Ramos (cell line): ENCODE measurements at regions not wholly inside any gene's neighbourhood (a gene's known extent, or its start where the extent isn't known, plus 50 kb on each side); places are given as distances from the start of the nearest gene placed in this dataset.

Experiments used
- in situ Hi-C: fragments of 300-500 bp; cut with MboI; formaldehyde crosslinking; loops from one replicate; pipeline ENCODE4 v1.14.3; 2022; ENCODE audit warnings: low sequenced_read_pairs; ENCODE audit not compliant: unreplicated experiment

DNA sequence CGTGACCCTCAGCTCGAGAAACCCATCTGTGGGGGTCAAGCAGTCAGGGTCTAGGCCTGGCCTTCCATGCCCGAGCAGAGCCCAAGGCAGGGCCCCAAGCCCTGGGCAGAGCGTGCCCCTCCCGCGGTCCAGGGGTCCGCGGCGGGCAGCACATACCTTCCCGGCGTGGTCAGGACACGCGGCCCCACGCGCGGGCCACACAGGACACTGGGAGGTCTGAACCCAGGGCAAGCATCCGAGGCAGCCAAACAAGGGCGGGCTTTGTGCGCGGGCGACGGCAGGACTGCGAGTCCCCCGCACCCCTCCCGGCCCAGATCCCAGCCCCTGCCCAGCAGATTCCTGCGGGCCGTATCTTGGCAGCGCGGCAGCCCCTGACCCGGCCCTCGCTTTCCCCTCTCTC lies 61.6 kb upstream of the ACAN start:
- in situ Hi-C loops, result no loop called here

DNA sequence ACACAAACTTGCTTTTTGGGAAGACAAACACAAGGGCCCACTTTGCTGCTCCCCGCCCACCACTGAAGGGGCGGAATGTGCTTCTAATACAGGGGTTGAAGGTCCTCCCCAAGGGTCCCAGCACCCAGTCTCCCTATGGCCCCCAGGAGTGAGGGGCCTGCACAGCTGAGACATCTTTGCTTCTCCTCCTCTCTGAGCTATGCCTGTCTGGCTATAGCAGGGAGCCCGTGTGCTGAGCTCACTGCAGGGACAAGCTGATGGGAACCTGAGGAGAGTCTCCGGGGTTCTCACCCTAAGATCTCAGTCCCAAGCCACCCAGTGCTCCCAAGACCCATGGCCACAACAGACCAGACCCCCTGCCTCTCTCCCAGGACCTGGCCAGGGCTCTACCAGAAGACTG lies 61.1 kb upstream of the ACAN start:
- in situ Hi-C loops, result no loop called here

DNA sequence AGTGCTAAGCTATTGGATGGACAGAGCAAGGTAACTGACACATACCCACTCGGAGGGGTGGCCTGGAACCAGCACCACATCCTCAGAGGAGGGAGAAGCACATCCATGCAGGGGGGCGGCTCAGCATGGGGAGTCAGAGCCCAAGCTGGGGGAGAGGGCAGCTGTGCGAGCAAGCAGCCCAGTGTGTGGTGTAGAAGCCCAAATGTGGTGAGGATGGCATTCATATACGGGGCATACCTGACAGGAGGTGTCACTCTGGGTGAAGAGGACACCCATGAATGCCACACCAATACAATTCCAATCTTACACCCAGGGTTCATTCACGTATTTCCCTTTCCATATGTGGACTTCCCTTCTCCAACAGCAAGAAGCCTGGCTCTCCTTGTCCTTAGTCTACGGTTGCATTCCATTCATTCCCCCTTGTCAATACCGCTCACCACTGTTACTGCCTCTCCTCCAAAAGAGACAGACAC lies 58.7 kb upstream of the ACAN start:
- in situ Hi-C loops, result no loop called here

DNA sequence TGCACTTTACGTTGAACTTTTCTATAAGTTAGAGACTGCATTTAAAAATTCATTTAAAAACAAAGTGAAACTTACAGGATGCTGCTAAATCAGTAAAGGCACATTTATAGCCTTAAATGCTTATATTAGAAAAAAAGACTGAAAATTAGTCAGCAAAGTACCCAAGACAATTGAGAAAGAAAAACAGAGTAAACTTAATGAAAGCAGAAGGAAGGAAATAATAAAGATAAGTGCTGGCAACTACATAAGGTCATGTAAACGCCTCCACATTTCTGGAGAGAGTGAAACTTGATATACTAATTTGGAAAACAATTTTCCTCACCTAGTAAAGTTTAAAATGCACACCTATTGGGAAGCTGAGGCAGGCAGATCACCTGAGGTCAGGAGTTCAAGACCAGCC lies 58.2 kb upstream of the ACAN start:
- in situ Hi-C loops, result no loop called here

DNA sequence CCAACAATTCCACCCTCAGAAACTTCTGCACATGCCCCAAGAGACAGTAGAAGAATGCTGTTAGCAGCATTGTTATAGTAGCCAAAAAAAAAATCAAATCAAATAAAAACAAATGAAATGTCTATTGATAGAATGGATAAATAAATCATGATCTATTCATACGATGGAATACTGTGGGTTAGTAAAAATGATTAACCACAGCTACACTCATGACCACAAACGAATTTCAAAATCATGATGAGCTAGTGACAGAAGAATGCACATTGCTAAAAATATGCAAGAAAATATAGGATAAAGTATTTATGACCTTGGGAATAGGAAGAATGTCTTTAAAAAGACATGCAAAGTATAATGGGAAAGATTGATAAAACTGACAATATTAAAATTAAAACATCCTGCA lies 57.5 kb upstream of the ACAN start:
- in situ Hi-C loops, result no loop called here

DNA sequence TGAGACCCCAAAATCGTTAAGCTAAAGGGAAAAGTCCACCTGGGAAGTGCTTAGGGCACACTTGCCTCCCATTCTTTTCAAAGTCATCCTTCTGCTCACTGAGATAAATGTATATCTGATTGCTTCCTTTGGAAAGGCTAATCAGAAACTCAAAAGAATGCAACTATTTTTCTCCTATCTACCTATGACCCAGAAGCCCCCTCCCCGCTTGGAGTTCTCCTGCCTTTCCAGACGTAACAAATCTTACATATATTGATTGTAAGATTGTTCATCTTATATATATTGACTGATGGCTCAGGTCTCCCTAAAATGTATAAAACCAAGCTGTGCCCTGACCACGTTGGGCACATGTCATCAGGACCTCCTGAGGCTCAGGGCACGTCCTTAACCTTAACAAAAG lies 56.8 kb upstream of the ACAN start:
- in situ Hi-C loops, result no loop called here

DNA sequence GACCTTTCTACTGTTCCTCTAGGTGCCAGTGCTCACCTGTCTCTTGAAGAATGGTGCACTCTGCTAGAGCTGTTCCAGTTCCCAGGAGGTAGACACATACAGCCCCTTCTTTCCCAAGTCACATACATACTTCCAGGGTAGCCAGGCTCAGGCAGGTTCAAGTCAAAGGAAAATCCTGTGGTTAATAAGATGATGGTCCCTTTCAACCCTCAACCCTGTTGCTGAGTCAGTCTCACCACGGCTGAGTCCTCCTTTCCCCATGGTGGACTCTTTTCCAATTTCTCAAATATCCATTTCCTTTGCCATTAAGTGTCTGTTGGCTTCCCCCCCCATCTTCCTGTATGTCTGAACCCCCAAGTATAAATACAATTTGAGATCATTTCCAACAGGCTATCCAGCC lies 56.1 kb upstream of the ACAN start:
- in situ Hi-C loops, result no loop called here

DNA sequence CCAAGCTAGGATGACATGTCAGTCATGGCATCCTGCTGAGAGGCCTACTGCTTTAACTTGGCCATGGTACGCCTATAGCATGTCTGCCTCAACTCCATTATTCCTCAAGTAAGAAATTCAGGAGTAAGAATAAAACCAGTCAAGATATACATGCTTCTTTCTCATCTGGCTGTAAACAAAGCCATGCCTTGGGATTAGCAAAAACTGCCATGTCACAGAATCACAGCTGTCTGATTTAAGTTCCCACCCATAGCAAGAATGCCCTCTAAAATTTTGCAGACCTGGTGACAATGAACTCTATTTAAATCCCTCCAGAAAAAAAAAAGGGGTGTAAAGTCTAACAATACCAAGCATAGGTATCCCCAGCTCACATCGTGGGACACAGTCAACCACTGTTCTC lies 55.6 kb upstream of the ACAN start:
- in situ Hi-C loops, result no loop called here

DNA sequence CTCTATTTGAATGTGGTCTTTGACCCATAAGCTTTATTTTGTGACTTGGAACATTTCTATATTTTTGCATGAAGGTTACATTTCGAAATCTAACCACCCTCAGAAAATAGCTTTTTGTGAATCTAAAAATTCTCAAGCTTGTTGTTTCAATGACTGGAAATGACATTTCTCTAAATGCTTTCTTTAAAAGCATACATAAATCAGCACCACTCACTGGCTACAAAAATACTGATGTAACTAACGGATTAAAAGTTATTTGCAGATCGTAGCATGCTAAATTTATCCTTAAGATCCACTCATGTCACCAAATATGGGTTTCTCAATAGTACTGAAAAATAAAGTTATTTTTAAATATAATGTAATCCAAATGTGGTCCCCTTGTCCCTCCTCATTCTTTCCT lies 55.2 kb upstream of the ACAN start:
- in situ Hi-C loops, result no loop called here

DNA sequence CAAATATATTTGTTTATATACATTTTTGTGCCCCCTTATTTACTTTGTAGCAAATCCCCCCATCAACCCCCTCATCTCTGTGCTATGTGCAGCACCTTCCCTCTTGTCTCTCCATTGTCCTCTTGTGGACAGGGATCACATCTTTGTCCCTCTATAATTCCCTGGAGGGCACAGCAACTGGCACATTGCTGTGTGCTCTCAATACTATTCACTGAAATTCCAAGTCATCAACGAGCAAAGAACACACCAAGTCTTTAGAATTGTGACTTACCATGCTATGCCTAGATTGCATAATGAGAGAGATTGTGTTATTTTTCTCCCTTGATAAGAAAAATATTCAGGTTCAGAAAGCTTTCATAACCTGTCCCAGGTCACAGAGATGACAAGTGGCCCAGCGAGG lies 54.6 kb upstream of the ACAN start:
- in situ Hi-C loops, result no loop called here

DNA sequence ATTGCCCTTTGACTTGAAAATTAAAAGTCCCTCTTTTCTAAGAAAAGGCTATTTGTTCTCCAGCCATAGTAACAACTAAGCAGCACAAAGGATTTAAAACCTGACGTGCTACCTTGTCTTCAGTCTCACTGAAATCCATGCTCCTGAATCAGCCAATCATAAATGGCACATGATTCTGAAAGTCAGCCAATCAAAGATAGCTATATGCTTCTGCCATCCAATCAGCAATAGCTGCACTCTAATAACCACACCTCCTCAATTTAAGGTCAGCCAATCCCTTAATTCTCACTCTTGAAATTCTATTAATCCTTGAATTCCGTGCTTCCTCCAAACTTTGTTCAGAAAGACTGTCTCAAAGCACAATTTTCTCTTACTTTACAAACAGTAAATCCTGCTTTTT lies 53.5 kb upstream of the ACAN start:
- in situ Hi-C loops, result no loop called here

DNA sequence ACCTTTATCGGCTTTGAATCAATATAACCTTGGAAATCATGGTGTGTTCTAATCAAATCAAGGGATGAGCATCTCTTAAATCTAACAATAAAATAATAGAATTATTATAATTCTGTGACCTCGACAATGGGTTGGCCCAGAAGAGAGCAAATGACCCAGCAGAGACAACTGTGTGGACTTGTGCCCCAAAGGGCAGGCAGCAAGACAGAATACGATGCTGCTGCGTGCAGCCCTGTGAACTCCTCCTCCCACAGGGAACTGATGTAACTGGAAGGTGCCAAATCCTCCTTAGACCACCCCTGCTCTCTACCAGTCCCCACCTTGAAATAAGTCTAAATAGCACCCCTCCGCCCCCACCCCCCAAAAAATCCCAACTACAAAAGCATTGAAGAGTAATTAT lies 50.7 kb upstream of the ACAN start:
- in situ Hi-C loops, result no loop called here

DNA sequence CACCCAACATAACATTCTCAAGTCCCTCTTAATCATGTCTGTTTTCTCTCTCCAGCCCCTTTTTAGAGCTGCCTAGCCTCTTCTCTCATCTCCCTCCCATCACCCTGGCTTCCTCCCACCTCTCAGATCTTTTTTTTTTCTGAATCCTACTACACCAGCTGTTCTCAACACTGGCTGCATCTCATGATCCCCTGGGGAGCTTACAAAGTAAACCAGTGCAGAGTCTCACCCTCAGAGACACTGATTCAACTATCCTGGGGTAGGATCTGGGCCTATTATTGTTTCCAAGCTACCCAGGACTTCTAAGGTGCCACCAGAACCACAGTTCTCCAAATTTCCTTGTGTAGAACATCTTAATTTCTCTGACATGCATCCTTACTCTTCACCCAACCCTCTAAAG lies 50.3 kb upstream of the ACAN start:
- in situ Hi-C loops, result no loop called here
